ENCODE measurements at regions not wholly inside any gene's neighbourhood (a gene's known extent, or its start where the extent isn't known, plus 50 kb on each side); places are given as distances from the start of the nearest gene placed in this dataset.

GRCh38 chr11:92873551-92873950, 95.9 kb upstream of the MTNR1B start:
- Histone ChIP-seq H3K27ac (no peak overlapping the region), H3K27me3 (peaks cover 0 to 12% (median 0%) of the 10 kb centered on the region in 7 donors), H3K36me3 (no peaks in the 10 kb centered on the region), H3K9me3 (no peaks in the 10 kb centered on the region), H3K4me1 (peaks cover 0 to 4% (median 0%) of the 10 kb centered on the region in 9 donors), H3K4me3 (no peak overlapping the region)
- 82% methylated on average over 2 of the region's 2 CpGs for WGBS, 2 donors
- intact Hi-C loops (cut with DNase I): no loop called here
- DNase-seq: no peak
- no peak for TF ChIP-seq CTCF (IDR thresholded peaks at IDR 0.05)
- ATAC-seq: no peak

GRCh38 chr11:92875473-92875872, 94.0 kb upstream of the MTNR1B start:
- intact Hi-C loops (cut with DNase I): no loop called here
- Histone ChIP-seq H3K4me1 (peaks cover 0 to 3% (median 0%) of the 10 kb centered on the region in 9 donors), H3K9me3 (no peaks in the 10 kb centered on the region), H3K36me3 (no peaks in the 10 kb centered on the region), H3K4me3 (no peak overlapping the region), H3K27me3 (peaks cover 0 to 12% (median 0%) of the 10 kb centered on the region in 7 donors), H3K27ac (no peak overlapping the region)
- TF ChIP-seq CTCF (IDR thresholded peaks at IDR 0.05): no peak
- DNase-seq (no peak), ATAC-seq (no peak)
- 86 to 88% methylated on average over 4 of the region's 4 CpGs for WGBS, 2 donors

- 91 to 94% methylated on average over 4 of the region's 4 CpGs for WGBS, 2 donors
- no peak for ATAC-seq
- H3K36me3 ChIP-seq: no peaks in the 10 kb centered on the region
Measured at GRCh38 chr11:92879086-92879485, 90.4 kb upstream of the MTNR1B start.

GRCh38 chr11:92880381-92880780, 89.1 kb upstream of the MTNR1B start:
- Histone ChIP-seq H3K4me1 (no peaks in the 10 kb centered on the region), H3K27me3 (peaks cover 0 to 12% (median 0%) of the 10 kb centered on the region in 7 donors), H3K4me3 (no peak overlapping the region), H3K36me3 (no peaks in the 10 kb centered on the region), H3K9me3 (no peaks in the 10 kb centered on the region), H3K27ac (no peak overlapping the region)
- DNase-seq: no peak
- intact Hi-C loops (cut with DNase I): loop anchor here in 6 of 10 donors (10.0 kb wide), 2 partner anchors 546 to 666 kb away; no protein-coding TSS in a partner anchor
- WGBS, 2 donors: 87 to 92% methylated on average over 3 of the region's 3 CpGs
- ATAC-seq: no peak
- no peak for TF ChIP-seq CTCF (IDR thresholded peaks at IDR 0.05)

More at GRCh38 chr11:92879086-92879485, 90.4 kb upstream of the MTNR1B start:
- H3K27ac ChIP-seq: no peak overlapping the region
- H3K9me3 ChIP-seq: no peaks in the 10 kb centered on the region
- H3K4me3 ChIP-seq: no peak overlapping the region
- peaks cover 0 to 12% (median 0%) of the 10 kb centered on the region in 7 donors for H3K27me3 ChIP-seq
- DNase-seq: no peak
- H3K4me1 ChIP-seq: no peaks in the 10 kb centered on the region
- TF ChIP-seq CTCF (IDR thresholded peaks at IDR 0.05): no peak
- intact Hi-C loops (cut with DNase I): no loop called here
